Fibroblast of the aortic adventitia (primary cell): ENCODE measurements at regions not wholly inside any gene's neighbourhood (a gene's known extent, or its start where the extent isn't known, plus 50 kb on each side); places are given as distances from the start of the nearest gene placed in this dataset.

ENCODE experiments used
- DNase-seq: peaks from one replicate; pipeline ENCODE4 v3.0.0-alpha.2; 2010; ENCODE audit warnings: low read depth
- H3K4me3 ChIP-seq: 2 replicates; pipeline ENCODE4 v1.5.1; 2011; ENCODE audit warnings: low read depth, mild to moderate bottlenecking, control low read depth, low read length, moderate library complexity
- CTCF ChIP-seq: IDR thresholded peaks from 2 replicates; pipeline ENCODE4 v1.5.1; 2011; ENCODE audit warnings: mild to moderate bottlenecking, low read length, control low read depth, inconsistent platforms; ENCODE audit not compliant: insufficient read depth

DNA sequence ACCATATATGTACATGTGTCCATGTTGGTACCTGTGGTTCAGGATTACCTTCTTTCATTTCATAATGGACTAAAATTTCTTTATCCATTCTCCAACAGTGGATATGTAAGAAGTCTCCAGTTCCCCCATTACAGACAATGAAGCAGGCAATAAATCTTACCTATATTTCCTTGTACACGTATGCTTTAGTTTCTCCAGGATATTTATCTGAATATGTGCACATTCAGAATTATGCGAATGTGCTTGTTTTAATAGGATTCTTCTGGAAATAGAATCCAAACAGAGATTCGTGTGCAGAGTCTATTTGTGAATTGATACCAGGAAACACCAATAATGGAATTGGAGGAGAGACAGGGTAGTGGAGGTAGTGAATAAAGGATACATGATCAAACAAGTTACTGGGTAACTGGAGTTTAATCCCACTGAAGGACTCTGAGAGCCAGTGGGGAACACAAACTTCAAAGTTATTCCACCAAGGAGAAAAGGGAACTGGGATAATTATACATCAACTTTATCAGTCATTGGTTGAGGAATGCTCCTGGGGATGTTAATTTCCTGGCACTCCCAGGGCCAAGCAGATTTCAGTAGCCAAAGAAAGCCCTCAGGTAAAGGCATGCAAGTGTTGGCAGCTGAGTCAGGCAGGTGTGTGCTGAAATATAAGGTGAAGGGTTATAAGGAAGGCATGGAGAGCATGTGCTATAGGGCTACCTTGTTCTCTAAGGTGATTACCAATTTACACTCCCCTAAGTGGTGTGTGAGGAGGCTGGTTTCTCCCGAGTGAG, 374.9 kb upstream of the PBX1 start:
- DNase-seq = no peak
- no peak for TF ChIP-seq CTCF
- H3K4me3 ChIP-seq = no peak overlapping the region

GRCh38 chr1:164186881-164187280, 372.1 kb upstream of the PBX1 start:
- no peak overlapping the region for H3K4me3 ChIP-seq
- DNase-seq = no peak
- TF ChIP-seq CTCF = no peak

- no peak for DNase-seq
- no peak for TF ChIP-seq CTCF
Measured at GRCh38 chr1:164188497-164188896, 370.5 kb upstream of the PBX1 start.

DNA sequence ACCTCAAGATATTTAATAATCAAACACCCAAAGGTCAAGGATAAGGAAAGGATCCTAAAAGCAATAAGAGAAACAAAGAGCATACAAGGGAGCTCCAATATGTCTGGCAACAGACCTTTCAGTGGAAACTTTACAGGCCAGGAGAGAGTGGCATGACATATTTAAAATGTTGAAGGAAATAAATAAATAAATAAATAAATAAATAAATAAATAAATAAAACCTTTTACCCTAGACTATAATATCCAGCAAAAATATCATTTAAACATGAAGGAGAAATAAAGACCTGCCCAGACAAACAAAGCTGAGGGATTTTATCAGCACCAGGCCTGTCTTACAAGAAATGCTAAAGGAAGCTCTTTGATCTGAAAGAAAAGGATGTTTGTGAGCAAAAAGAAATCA, 367.8 kb upstream of the PBX1 start:
- TF ChIP-seq CTCF = no peak
- no peak overlapping the region for H3K4me3 ChIP-seq
- no peak for DNase-seq

More at GRCh38 chr1:164188497-164188896, 370.5 kb upstream of the PBX1 start:
- H3K4me3 ChIP-seq = no peak overlapping the region

GRCh38 chr1:164210211-164210739, 348.7 kb upstream of the PBX1 start:
- DNase-seq = no peak
- no peak overlapping the region for H3K4me3 ChIP-seq
- no peak for TF ChIP-seq CTCF

- no peak overlapping the region for H3K4me3 ChIP-seq
- TF ChIP-seq CTCF = no peak
Measured at GRCh38 chr1:164223378-164223777, 335.6 kb upstream of the PBX1 start.

More at GRCh38 chr1:164223378-164223777, 335.6 kb upstream of the PBX1 start:
- DNase-seq = no peak
